ENCODE measurements at regions not wholly inside any gene's neighbourhood (a gene's known extent, or its start where the extent isn't known, plus 50 kb on each side); places are given as distances from the start of the nearest gene placed in this dataset.

DNA sequence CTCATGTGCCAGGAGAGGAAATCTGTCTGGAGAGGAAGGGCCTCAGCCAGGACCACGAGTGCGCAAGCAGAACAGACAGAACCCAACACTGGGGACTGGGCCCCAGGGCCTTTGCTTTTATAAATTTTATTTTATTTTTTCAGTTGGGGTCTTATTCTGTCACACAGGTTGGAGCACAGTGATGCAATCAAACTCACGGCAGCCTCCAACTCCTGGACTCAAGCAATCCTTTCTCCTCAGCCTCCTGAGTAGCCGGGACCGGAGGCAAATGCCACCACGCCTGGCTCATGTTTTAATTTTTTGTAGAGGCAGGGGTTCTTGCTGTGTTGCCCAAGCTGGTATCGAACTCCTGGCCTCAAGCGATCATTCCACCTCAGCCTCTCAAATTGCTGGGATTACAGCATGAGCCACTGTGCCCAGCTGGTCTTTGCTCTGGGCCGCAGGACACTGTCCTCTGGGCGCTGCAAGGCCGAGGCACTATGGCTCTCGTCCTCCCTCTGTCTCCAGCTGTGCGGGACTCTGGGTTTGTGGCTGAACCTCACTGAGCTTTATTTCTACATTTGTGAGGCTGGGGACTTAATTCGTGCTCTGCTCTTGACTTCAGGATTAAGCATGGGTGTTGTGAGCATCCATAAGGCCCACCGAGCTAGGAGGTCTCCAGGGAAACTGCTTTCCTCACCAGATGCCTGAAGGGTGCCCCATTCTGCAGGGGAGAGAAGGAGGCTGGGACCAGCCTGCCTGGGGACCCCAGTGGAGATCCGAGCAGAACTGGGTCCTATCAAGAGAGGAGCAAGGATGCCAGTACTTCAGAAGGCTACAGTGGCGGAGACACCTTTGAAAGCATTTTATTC, 144.2 kb upstream of the VSTM2B start (continued):
- TF ChIP-seq, protein P1, sequence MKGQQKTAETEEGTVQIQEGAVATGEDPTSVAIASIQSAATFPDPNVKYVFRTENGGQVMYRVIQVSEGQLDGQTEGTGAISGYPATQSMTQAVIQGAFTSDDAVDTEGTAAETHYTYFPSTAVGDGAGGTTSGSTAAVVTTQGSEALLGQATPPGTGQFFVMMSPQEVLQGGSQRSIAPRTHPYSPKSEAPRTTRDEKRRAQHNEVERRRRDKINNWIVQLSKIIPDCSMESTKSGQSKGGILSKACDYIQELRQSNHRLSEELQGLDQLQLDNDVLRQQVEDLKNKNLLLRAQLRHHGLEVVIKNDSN (CRISPR knock-in tag; IDR thresholded peaks at IDR 0.05), result no peak
- no peak for TF ChIP-seq SMAD4 (CRISPR knock-in tag; IDR thresholded peaks at IDR 0.05)
- no peak for TF ChIP-seq RORB (CRISPR knock-in tag; IDR thresholded peaks at IDR 0.05)
- TF ChIP-seq PRRX2 (CRISPR knock-in tag; IDR thresholded peaks at IDR 0.05), result no peak
- TF ChIP-seq TCF7 (CRISPR knock-in tag; IDR thresholded peaks at IDR 0.05; ENCODE audit: low read depth), result no peak
- no peak for TF ChIP-seq ZBTB21 (CRISPR knock-in tag; IDR thresholded peaks at IDR 0.05; ENCODE audit: borderline replicate concordance)
- TF ChIP-seq, protein P2, sequence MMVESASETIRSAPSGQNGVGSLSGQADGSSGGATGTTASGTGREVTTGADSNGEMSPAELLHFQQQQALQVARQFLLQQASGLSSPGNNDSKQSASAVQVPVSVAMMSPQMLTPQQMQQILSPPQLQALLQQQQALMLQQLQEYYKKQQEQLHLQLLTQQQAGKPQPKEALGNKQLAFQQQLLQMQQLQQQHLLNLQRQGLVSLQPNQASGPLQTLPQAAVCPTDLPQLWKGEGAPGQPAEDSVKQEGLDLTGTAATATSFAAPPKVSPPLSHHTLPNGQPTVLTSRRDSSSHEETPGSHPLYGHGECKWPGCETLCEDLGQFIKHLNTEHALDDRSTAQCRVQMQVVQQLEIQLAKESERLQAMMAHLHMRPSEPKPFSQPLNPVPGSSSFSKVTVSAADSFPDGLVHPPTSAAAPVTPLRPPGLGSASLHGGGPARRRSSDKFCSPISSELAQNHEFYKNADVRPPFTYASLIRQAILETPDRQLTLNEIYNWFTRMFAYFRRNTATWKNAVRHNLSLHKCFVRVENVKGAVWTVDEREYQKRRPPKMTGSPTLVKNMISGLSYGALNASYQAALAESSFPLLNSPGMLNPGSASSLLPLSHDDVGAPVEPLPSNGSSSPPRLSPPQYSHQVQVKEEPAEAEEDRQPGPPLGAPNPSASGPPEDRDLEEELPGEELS (CRISPR knock-in tag; IDR thresholded peaks at IDR 0.05), result no peak
- no peak for TF ChIP-seq ZNF219 (CRISPR knock-in tag; IDR thresholded peaks at IDR 0.05; ENCODE audit: borderline replicate concordance)
- TF ChIP-seq, protein P3, sequence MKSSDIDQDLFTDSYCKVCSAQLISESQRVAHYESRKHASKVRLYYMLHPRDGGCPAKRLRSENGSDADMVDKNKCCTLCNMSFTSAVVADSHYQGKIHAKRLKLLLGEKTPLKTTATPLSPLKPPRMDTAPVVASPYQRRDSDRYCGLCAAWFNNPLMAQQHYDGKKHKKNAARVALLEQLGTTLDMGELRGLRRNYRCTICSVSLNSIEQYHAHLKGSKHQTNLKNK (CRISPR knock-in tag; IDR thresholded peaks at IDR 0.05), result no peak

DNA sequence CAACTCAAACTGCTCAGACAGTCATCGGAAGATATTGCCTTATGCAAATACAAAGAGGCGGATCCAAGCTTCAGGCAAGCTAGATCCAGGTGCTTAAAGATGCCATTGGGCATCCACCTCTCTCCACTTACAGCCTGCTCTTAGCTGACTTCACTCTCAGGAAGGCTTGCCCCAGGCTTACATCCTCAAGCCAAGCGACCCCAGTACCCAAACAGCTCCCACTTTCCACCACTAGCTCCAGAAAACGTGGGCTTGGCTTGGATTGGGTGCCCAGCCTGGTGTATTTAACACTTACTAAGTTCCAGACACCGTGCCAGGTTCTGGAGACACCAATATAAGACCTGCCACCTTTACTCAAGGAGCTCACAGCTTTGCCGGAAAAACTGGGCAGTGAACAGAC, 142.1 kb upstream of the VSTM2B start:
- DNase-seq (ENCODE audit: low spot score), result no peak
- H3K36me3 Mint-ChIP-seq, result no peaks in the 10 kb centered on the region
- ChIA-PET POLR2A (no interaction called here), CTCF (interaction anchor here (0.7 to 2.4 kb wide), 6 partner anchors 10 to 264 kb away, joined by 3 to 11 read pairs (median 6); no protein-coding TSS in a partner anchor)
- no peak for ATAC-seq
- H3K27me3 Mint-ChIP-seq (ENCODE audit: low read depth), result no peaks in the 10 kb centered on the region; the same call in 1 of the 2 replicates
- TF ChIP-seq NFYB (CRISPR knock-in tag; conservative IDR thresholded peaks at IDR 0.05; ENCODE audit: low read depth) (no peak), ZNF232 (CRISPR knock-in tag; IDR thresholded peaks at IDR 0.05) (no peak), ZBTB21 (CRISPR knock-in tag; IDR thresholded peaks at IDR 0.05; ENCODE audit: borderline replicate concordance) (no peak), NFATC4 (CRISPR knock-in tag; IDR thresholded peaks at IDR 0.05) (no peak), OVOL2 (CRISPR knock-in tag; IDR thresholded peaks at IDR 0.05; ENCODE audit: borderline replicate concordance) (no peak)
- TF ChIP-seq, protein P4, sequence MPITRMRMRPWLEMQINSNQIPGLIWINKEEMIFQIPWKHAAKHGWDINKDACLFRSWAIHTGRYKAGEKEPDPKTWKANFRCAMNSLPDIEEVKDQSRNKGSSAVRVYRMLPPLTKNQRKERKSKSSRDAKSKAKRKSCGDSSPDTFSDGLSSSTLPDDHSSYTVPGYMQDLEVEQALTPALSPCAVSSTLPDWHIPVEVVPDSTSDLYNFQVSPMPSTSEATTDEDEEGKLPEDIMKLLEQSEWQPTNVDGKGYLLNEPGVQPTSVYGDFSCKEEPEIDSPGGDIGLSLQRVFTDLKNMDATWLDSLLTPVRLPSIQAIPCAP (CRISPR knock-in tag; IDR thresholded peaks at IDR 0.05), result no peak
- TF ChIP-seq, protein P5, sequence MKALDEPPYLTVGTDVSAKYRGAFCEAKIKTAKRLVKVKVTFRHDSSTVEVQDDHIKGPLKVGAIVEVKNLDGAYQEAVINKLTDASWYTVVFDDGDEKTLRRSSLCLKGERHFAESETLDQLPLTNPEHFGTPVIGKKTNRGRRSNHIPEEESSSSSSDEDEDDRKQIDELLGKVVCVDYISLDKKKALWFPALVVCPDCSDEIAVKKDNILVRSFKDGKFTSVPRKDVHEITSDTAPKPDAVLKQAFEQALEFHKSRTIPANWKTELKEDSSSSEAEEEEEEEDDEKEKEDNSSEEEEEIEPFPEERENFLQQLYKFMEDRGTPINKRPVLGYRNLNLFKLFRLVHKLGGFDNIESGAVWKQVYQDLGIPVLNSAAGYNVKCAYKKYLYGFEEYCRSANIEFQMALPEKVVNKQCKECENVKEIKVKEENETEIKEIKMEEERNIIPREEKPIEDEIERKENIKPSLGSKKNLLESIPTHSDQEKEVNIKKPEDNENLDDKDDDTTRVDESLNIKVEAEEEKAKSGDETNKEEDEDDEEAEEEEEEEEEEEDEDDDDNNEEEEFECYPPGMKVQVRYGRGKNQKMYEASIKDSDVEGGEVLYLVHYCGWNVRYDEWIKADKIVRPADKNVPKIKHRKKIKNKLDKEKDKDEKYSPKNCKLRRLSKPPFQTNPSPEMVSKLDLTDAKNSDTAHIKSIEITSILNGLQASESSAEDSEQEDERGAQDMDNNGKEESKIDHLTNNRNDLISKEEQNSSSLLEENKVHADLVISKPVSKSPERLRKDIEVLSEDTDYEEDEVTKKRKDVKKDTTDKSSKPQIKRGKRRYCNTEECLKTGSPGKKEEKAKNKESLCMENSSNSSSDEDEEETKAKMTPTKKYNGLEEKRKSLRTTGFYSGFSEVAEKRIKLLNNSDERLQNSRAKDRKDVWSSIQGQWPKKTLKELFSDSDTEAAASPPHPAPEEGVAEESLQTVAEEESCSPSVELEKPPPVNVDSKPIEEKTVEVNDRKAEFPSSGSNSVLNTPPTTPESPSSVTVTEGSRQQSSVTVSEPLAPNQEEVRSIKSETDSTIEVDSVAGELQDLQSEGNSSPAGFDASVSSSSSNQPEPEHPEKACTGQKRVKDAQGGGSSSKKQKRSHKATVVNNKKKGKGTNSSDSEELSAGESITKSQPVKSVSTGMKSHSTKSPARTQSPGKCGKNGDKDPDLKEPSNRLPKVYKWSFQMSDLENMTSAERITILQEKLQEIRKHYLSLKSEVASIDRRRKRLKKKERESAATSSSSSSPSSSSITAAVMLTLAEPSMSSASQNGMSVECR (CRISPR knock-in tag; IDR thresholded peaks at IDR 0.05; ENCODE audit: borderline replicate concordance), result no peak
- TF ChIP-seq, protein P6, sequence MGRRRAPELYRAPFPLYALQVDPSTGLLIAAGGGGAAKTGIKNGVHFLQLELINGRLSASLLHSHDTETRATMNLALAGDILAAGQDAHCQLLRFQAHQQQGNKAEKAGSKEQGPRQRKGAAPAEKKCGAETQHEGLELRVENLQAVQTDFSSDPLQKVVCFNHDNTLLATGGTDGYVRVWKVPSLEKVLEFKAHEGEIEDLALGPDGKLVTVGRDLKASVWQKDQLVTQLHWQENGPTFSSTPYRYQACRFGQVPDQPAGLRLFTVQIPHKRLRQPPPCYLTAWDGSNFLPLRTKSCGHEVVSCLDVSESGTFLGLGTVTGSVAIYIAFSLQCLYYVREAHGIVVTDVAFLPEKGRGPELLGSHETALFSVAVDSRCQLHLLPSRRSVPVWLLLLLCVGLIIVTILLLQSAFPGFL (CRISPR knock-in tag; IDR thresholded peaks at IDR 0.05; ENCODE audit: borderline replicate concordance), result no peak
- TF ChIP-seq, protein P7, sequence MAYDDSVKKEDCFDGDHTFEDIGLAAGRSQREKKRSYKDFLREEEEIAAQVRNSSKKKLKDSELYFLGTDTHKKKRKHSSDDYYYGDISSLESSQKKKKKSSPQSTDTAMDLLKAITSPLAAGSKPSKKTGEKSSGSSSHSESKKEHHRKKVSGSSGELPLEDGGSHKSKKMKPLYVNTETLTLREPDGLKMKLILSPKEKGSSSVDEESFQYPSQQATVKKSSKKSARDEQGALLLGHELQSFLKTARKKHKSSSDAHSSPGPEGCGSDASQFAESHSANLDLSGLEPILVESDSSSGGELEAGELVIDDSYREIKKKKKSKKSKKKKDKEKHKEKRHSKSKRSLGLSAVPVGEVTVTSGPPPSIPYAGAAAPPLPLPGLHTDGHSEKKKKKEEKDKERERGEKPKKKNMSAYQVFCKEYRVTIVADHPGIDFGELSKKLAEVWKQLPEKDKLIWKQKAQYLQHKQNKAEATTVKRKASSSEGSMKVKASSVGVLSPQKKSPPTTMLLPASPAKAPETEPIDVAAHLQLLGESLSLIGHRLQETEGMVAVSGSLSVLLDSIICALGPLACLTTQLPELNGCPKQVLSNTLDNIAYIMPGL (CRISPR knock-in tag; IDR thresholded peaks at IDR 0.05), result no peak
- no peak overlapping the region for H3K4me3 Mint-ChIP-seq
- no peaks in the 10 kb centered on the region for H3K9me3 Mint-ChIP-seq
- H3K27ac Mint-ChIP-seq, result no peak overlapping the region
- peaks cover 28% of the 10 kb centered on the region for H3K4me1 Mint-ChIP-seq

Measured in WTC11 (cell line).